ENCODE measurements at regions not wholly inside any gene's neighbourhood (a gene's known extent, or its start where the extent isn't known, plus 50 kb on each side); places are given as distances from the start of the nearest gene placed in this dataset.

DNA sequence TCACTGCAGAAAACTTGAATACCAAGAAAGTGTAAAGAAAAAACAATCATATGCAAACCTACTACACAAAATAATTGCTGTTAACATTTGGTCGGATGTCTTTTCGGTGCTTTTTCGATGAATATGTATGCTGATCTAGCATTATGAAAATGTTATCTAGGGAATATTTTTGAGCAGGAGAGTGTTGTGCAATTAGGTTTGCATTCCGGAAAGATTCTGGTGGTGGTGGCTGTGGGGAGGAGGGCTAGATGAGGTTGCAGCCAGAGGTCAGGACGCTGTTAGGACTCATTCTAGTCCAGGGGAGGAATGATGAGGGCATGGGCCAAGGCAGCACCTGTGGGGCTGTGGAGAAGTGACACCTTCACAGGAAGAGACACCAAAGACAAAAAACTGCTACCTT is 258.0 kb upstream of the ASIC2 start:
- Histone ChIP-seq H3K4me2 (ENCODE audit: low read depth, low read length) (no peak overlapping the region), H2BK5ac (ENCODE audit: low read depth, low read length, poor library complexity, severe bottlenecking) (no peak overlapping the region), H4K5ac (ENCODE audit: low read depth, low read length) (no peak overlapping the region), H2AK5ac (ENCODE audit: low read depth, low read length) (no peak overlapping the region), H3K9me3 (ENCODE audit: control insufficient read depth, insufficient read depth, low read length) (peaks cover 11% of the 10 kb centered on the region), H3K4me3 (ENCODE audit: insufficient read depth, low read depth, low read length) (no peak overlapping the region), H2BK20ac (ENCODE audit: low read depth, low read length) (no peak overlapping the region), H3K4me1 (ENCODE audit: control insufficient read depth, insufficient read depth, low read length) (no peaks in the 10 kb centered on the region), H3K18ac (ENCODE audit: low read depth, low read length) (no peak overlapping the region), H3K9ac (ENCODE audit: low read depth, low read length) (no peak overlapping the region), H2BK120ac (ENCODE audit: low read depth, low read length) (no peak overlapping the region), H3K27ac (ENCODE audit: insufficient read depth, low read length) (no peak overlapping the region), H3K27me3 (ENCODE audit: control insufficient read depth, insufficient read depth, low read length) (no peaks in the 10 kb centered on the region), H3K9me1 (ENCODE audit: insufficient read depth, low read length) (no peaks in the 10 kb centered on the region), H3K36me3 (ENCODE audit: control insufficient read depth, insufficient read depth, low read length) (no peaks in the 10 kb centered on the region), H2AK9ac (replicated peaks; ENCODE audit: low read depth, low read length, poor library complexity) (no peak overlapping the region), H3K23ac (ENCODE audit: low read depth, low read length) (no peak overlapping the region), H3K14ac (replicated peaks; ENCODE audit: low read depth, low read length) (no peak overlapping the region), H2AFZ (replicated peaks; ENCODE audit: low read length, poor library complexity) (no peak overlapping the region), H4K20me1 (ENCODE audit: insufficient read depth, low read length) (no peaks in the 10 kb centered on the region), H3K79me1 (ENCODE audit: low read depth in 1 of 2, low read length in 2 of 2) (no peaks in the 10 kb centered on the region), H4K91ac (ENCODE audit: insufficient read depth, low read depth, low read length) (no peak overlapping the region), H4K8ac (ENCODE audit: low read depth in 2 of 2, low read length in 2 of 2) (no peak overlapping the region), H2BK15ac (ENCODE audit: low read depth, low read length) (no peak overlapping the region), H3K4ac (ENCODE audit: low read depth, low read length) (no peak overlapping the region), H3K56ac (ENCODE audit: extremely low read depth, insufficient read depth, low read length) (no peak overlapping the region)
- DNase-seq (no peak), ATAC-seq (ENCODE audit: low read depth) (no peak)
- intact Hi-C loops (cut with micrococcal nuclease) (no loop called here), dilution Hi-C loops (cut with HindIII; ENCODE audit: low sequenced_read_pairs, unreplicated experiment) (no loop called here), in situ Hi-C loops (cut with MboI; ENCODE audit: low sequenced_read_pairs) (no loop called here)
- 17% methylated on average over 1 of the region's 5 CpGs; no CpG with 5 or more reads in 1 of the 2 experiments for WGBS, 2 experiments (ENCODE audit: extremely low coverage in 2 of 2, insufficient read length in 1 of 2)
- TF ChIP-seq CEBPB (IDR thresholded peaks at IDR 0.05; ENCODE audit: low read depth, low read length) (peak; percentile 86), RCOR1 (IDR thresholded peaks at IDR 0.05; ENCODE audit: insufficient replicate concordance, low read length) (no peak)
- POLR2A ChIA-PET (ENCODE audit: unreplicated experiment), result no interaction called here
- BruUV-seq (replicated peaks), result no TSS peak
- CTCF ChIA-PET, result no interaction called here

All from IMR-90 (cell line).